ENCODE measurements at regions not wholly inside any gene's neighbourhood (a gene's known extent, or its start where the extent isn't known, plus 50 kb on each side); places are given as distances from the start of the nearest gene placed in this dataset.

DNA sequence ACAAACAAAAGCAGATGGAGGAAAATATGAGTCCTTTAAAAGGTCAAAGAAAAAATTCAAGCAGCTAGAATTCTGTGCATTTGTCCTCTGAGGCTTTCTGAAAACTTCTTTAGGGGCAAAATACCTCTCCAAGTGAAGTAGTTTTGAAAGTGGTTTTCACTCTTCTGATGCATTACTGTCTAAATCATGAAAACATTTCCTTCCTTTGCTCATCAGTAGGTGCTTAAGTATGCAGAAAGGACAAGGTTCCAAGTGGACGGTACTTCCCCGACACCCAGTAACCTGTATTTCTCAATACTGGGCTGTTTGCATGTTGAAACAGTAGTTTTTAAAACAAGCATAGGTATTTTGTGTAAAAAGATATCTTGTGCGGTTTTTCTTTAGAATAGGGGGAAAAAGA, 189.1 kb upstream of the ERBB4 start (continued):
- TF ChIP-seq CXXC5 (CRISPR knock-in tag; IDR thresholded peaks at IDR 0.05): no peak
- TF ChIP-seq PRMT5 (CRISPR knock-in tag; IDR thresholded peaks at IDR 0.05): no peak
- TF ChIP-seq ARHGAP35 (IDR thresholded peaks at IDR 0.05; ENCODE audit: partially characterized antibody): no peak

DNA sequence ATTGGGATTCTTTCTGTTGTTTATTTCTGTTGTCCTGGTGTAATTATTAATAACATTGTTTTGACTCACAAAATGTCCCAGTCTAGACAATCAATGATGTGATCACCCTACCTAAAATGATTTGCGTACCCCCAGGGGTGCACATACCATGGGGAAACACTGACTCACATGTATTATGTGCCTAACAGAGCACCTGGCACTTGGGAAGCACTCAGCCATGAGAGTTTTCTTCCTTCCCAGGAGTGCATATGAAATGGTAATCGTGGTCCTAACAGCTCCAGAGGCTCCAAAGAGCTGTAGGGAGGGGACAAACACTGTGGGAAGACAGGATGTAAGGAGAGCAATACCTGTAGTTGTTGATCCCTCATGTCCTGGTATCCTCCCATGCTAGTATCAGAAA, 187.8 kb upstream of the ERBB4 start:
- WGBS (ENCODE audit: insufficient coverage, low coverage, missing lambda C conversion rate): 0% methylated on average over 2 of the region's 2 CpGs
- FAIRE-seq (no peak), ATAC-seq (no peak), DNase-seq (ENCODE audit: extremely low read depth in 1 of 4, low spot score in 3 of 4) (no peak)
- H4K20me1 ChIP-seq (replicated peaks; ENCODE audit: control insufficient read depth, insufficient read depth, low read length): no peaks in the 10 kb centered on the region
- no peaks in the 10 kb centered on the region for H3K27me3 ChIP-seq (ENCODE audit: control insufficient read depth in 2 of 2, insufficient read depth in 2 of 2, low read length in 2 of 2)
- no peaks in the 10 kb centered on the region for H3K9me1 ChIP-seq (ENCODE audit: control insufficient read depth, insufficient read depth, low read length)
- no peak overlapping the region for H3K27ac ChIP-seq (ENCODE audit: extremely low read depth, low read depth, low read length)
- no peaks in the 10 kb centered on the region for H3K9me3 ChIP-seq (replicated peaks; ENCODE audit: control insufficient read depth, insufficient read depth, low read depth, low read length)
- no peak overlapping the region for H2AFZ ChIP-seq (ENCODE audit: low read depth, low read length)
- CTCF ChIA-PET (ENCODE audit: low intra/inter-chr PET ratio): no interaction called here
- H3K4me3 ChIP-seq: no peak overlapping the region
- no peak overlapping the region for H3K4me2 ChIP-seq (ENCODE audit: insufficient read depth, low read length)
- POLR2A ChIA-PET: no interaction called here
- intact Hi-C loops (cut with micrococcal nuclease): no loop called here
- no peak overlapping the region for H3K9ac ChIP-seq (ENCODE audit: insufficient read depth in 1 of 2, low read depth in 2 of 2, low read length in 2 of 2)
- H3K4me1 ChIP-seq (replicated peaks in 1 of 2; ENCODE audit: control insufficient read depth in 2 of 2, insufficient read depth in 2 of 2, low read length in 2 of 2): no peaks in the 10 kb centered on the region
- H3K36me3 ChIP-seq (ENCODE audit: control insufficient read depth, insufficient read depth, low read length): no peaks in the 10 kb centered on the region
- BruUV-seq (replicated peaks): no TSS peak
- no peaks in the 10 kb centered on the region for H3K79me2 ChIP-seq (ENCODE audit: control insufficient read depth, insufficient read depth, low read length)
- in situ Hi-C loops (cut with MboI): no loop called here
- TF ChIP-seq, protein P1, sequence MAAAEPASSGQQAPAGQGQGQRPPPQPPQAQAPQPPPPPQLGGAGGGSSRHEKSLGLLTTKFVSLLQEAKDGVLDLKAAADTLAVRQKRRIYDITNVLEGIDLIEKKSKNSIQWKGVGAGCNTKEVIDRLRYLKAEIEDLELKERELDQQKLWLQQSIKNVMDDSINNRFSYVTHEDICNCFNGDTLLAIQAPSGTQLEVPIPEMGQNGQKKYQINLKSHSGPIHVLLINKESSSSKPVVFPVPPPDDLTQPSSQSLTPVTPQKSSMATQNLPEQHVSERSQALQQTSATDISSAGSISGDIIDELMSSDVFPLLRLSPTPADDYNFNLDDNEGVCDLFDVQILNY (CRISPR knock-in tag; IDR thresholded peaks at IDR 0.05): no peak
- TF ChIP-seq SNRNP70 (optimal IDR thresholded peaks at IDR 0.05; ENCODE audit: low read depth, low read length) (no peak), CTBP1 (IDR thresholded peaks at IDR 0.05; ENCODE audit: borderline replicate concordance) (no peak), BCOR (IDR thresholded peaks at IDR 0.05) (no peak), CHD2 (IDR thresholded peaks at IDR 0.05; ENCODE audit: low read depth, low read length) (no peak), ZNF217 (CRISPR knock-in tag; IDR thresholded peaks at IDR 0.05) (no peak), TEAD2 (tag; IDR thresholded peaks at IDR 0.05) (no peak), ZNF41 (CRISPR knock-in tag; conservative IDR thresholded peaks at IDR 0.05) (no peak)

All from K562 (cell line).